ENCODE measurements at regions not wholly inside any gene's neighbourhood (a gene's known extent, or its start where the extent isn't known, plus 50 kb on each side); places are given as distances from the start of the nearest gene placed in this dataset.

DNA sequence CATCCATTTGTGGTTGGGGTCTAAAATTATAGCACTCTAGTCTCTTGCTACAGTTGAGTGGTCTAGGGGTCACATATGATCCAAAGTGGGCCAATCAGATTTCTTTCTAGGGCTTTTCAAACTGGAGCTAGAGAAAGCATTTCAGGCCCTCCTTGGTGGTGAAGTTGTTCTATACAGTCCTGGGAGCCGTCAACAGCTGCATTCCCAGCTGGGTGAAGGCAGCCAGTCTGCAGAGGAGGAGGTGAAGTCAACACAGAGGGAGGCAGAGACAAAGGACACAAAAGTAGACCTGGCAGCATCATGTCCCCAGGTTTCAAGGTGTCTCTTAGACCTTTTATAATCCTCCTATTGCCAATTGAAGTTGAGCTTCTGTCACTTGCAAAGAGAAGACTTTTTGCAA is 518.2 kb downstream of the BNC2 start:
- no peak for DNase-seq

DNA sequence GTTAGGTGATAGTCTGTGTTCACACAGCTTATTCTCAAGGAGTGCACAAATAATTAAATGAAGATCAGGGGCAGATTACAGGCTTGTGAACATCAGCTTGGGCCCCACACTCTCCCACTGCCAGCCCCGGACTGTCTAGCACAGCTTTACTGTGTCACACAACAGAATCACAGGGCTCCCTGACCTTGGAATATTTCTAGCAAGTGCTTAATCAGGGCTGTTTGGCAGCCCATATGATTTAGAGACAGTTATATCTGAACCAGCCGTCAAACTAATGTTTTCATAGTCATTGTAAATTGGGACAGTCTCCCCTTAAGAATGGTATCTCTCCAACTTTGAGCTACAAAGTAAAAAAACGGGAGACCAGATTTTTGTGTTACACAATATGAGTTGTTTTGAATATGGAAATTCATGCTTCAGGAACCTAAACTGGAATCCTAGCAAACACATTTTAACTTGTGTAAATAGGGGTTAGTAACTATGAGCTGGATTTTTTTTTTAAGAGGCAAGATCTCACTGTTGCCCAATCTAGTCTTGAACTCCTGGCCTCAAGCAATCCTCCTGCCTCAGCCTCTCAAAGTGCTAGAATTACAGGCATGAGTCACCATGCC is 517.6 kb downstream of the BNC2 start:
- DNase-seq: no peak

DNA sequence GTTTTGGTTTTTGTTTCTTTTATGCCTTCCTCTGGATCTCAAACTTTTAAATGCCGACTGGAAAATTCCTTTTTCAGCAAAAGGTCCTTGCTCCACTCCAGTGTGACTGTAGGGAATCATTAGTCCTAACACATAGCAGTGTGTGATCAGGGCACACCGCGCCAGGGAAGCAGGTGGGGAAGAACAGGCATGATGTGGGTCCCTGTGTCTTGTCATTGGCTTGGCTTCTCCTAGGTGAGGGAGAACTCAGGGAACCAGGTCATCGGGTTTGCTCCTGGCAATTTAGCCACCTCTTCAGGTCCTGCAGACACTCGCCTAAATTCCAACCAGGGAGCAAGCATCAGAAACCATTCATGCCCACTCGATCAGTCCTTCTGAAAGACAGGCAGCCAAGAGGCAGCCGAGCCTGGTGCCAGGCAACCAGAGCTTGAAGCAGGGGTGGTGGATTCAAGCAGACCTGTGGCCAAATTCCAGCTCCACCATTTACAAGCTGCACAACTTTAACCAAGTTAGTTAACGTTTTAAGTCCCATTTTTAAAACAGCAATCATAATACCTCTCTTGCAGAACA is 514.2 kb downstream of the BNC2 start:
- no peak for DNase-seq

DNA sequence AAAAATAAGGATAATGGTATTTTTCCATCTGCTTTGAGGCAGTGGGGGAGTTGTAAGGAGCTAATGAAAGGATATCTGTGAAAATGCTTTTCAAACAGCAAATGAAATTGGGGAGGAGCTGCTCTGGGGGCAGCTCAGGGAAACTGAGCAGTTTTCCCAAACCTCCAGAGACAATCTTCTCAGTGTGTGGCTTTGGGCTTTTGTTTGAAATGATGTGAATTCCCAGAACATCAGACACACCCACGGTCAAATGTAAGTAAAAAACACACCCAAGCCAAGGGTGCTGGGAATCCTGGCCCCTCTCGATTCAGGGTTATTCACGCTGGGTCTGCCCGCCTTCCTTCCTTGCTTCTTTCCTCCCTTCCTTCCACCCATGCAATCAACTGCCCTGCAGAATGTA is 512.6 kb downstream of the BNC2 start:
- DNase-seq: no peak

DNA sequence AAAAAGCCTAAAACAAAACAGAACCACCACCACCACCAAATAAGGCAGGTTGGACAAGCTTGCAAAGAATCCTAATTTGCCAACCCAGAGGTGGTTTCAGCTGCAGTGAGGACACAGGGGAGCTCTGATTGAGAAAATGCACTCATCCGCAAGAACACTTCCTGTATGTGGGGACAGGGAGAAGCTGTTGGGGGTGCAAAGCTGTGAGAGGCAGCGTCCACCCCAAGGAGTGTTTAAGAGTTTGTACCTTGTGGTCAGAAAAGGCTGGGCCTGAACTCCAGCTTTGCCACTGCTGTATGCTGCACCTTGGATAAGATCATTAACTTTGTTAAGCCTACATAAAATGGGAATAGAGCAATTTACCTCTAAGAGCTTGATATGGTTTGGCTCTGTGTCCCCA is 511.7 kb downstream of the BNC2 start:
- DNase-seq: no peak

All from NCI-H1417 (cell line).